Panc1 (cell line): ENCODE measurements at regions not wholly inside any gene's neighbourhood (a gene's known extent, or its start where the extent isn't known, plus 50 kb on each side); places are given as distances from the start of the nearest gene placed in this dataset.

Experiments
- ATAC-seq: fragments of 200-7000 bp; cut with Tn5 transposase; 2 replicates; pipeline ENCODE4 v1.9.1; 2020; ENCODE audit warnings: mild to moderate bottlenecking, moderate library complexity
- BruUV-seq: library from RNA; stranded (reverse); fragments of 400-500 nt; replicated peaks from 2 replicates; lab custom pipeline; 2021; lab: Mats Ljungman, UMichigan
- CTCF ChIA-PET: fragments of 300-600 bp; sonication (Branson Sonifier 250); formaldehyde crosslinking; loops from one replicate; lab custom pipeline; 2022; ENCODE audit warnings: antibody characterized with exemption; lab: Charles Lee
- POLR2A ChIA-PET: fragments of 300-600 bp; sonication (Branson Sonifier 250); formaldehyde crosslinking; loops from one replicate; lab custom pipeline; 2022; ENCODE audit warnings: antibody characterized with exemption; lab: Charles Lee
- DNase-seq: peaks from one replicate; pipeline ENCODE4 v3.0.0-alpha.2; 2010; ENCODE audit warnings: low read depth, low spot score
- H3K27ac ChIP-seq: 2 replicates; pipeline ENCODE4 v1.5.1; 2011; ENCODE audit warnings: mild to moderate bottlenecking, low read length, inconsistent platforms
- H3K27me3 ChIP-seq: fragments of 200-500 bp; sonication (Bioruptor generic); 2 replicates; pipeline ENCODE4 v1.6.0; 2014; ENCODE audit warnings: low read length, inconsistent platforms; ENCODE audit not compliant: control insufficient read depth, insufficient read depth
- H3K36me3 ChIP-seq: fragments of 200-500 bp; sonication (Bioruptor generic); 2 replicates; pipeline ENCODE4 v1.5.1; 2014; ENCODE audit warnings: inconsistent platforms, mild to moderate bottlenecking, low read length, moderate library complexity; ENCODE audit not compliant: control insufficient read depth, insufficient read depth
- H3K4me1 ChIP-seq: 2 replicates; pipeline ENCODE4 v1.5.1; 2011; ENCODE audit warnings: inconsistent platforms, mild to moderate bottlenecking, low read length, moderate library complexity; ENCODE audit not compliant: control insufficient read depth, insufficient read depth
- H3K4me3 ChIP-seq, 2 experiments: 2 replicates each; pipeline ENCODE4 v1.5.1; 2011 to 2012; ENCODE audit warnings: low read depth in 2 of 2, low read length in 2 of 2, mild to moderate bottlenecking in 2 of 2, inconsistent platforms in 1 of 2, moderate library complexity in 1 of 2
- H3K9me3 ChIP-seq: fragments of 200-500 bp; sonication (Bioruptor generic); 2 replicates; pipeline ENCODE4 v1.5.1; 2014; ENCODE audit warnings: low read depth, mild to moderate bottlenecking, inconsistent platforms, low read length, moderate library complexity; ENCODE audit not compliant: control insufficient read depth, insufficient read depth
- CTCF ChIP-seq: fragments of 450-650 bp; IDR thresholded peaks from 2 replicates; pipeline ENCODE4 v1.5.1; 2017; ENCODE audit warnings: mild to moderate bottlenecking
- POLR2AphosphoS5 ChIP-seq: IDR thresholded peaks from 2 replicates; pipeline ENCODE4 v1.6.1; 2012; ENCODE audit warnings: mild to moderate bottlenecking, low read depth, low read length, moderate library complexity
- REST ChIP-seq, 2 experiments: IDR thresholded peaks; 2 replicates each; pipeline ENCODE4 v1.6.1; 2011 to 2012; ENCODE audit warnings: low read depth in 2 of 2, control low read depth in 1 of 2, low read length in 1 of 2, mild to moderate bottlenecking in 1 of 2, moderate library complexity in 1 of 2; ENCODE audit not compliant: insufficient read depth in 1 of 2
- SIN3A ChIP-seq: IDR thresholded peaks from 2 replicates; pipeline ENCODE4 v1.6.1; 2012; ENCODE audit warnings: low read depth, mild to moderate bottlenecking, low read length, moderate library complexity, borderline replicate concordance; ENCODE audit not compliant: insufficient read depth
- TCF7L2 ChIP-seq: IDR thresholded peaks from 2 replicates; pipeline ENCODE4 v1.6.1; 2011; ENCODE audit warnings: mild to moderate bottlenecking, low read depth, low read length, inconsistent platforms
- in situ Hi-C: cut with HindIII; loops from 2 replicates; pipeline ENCODE4 v1.10.0; 2016; ENCODE audit warnings: low sequenced_read_pairs, low pct_unique_long_range_greater_than_20kb
- intact Hi-C: fragments of 100-400 bp; cut with micrococcal nuclease; formaldehyde crosslinking; loops from one replicate; pipeline ENCODE4 v1.10.0; 2022; ENCODE audit not compliant: unreplicated experiment

GRCh38 chr2:114384441-114384840, 58.0 kb upstream of the DPP10 start:
- no TSS peak for BruUV-seq
- in situ Hi-C loops (no loop called here), intact Hi-C loops (no loop called here)
- H3K9me3 ChIP-seq = no peaks in the 10 kb centered on the region
- ATAC-seq (no peak), DNase-seq (no peak)
- ChIA-PET CTCF (no interaction called here), POLR2A (no interaction called here)
- H3K27me3 ChIP-seq = no peaks in the 10 kb centered on the region
- H3K4me3 ChIP-seq = no peak overlapping the region
- no peaks in the 10 kb centered on the region for H3K36me3 ChIP-seq
- no peaks in the 10 kb centered on the region for H3K4me1 ChIP-seq
- TF ChIP-seq TCF7L2 = no peak
- TF ChIP-seq REST (IDR thresholded peaks at IDR 0.05; ENCODE audit: insufficient read depth in 1 of 2, low read depth in 2 of 2, low read length in 1 of 2) = no peak
- TF ChIP-seq CTCF = no peak
- no peak for TF ChIP-seq SIN3A
- TF ChIP-seq POLR2AphosphoS5 = no peak
- no peak overlapping the region for H3K27ac ChIP-seq

GRCh38 chr2:114389021-114389420, 53.4 kb upstream of the DPP10 start:
- Histone ChIP-seq H3K9me3 (no peaks in the 10 kb centered on the region), H3K27ac (no peak overlapping the region), H3K36me3 (no peaks in the 10 kb centered on the region), H3K4me1 (no peaks in the 10 kb centered on the region), H3K27me3 (no peaks in the 10 kb centered on the region), H3K4me3 (no peak overlapping the region)
- intact Hi-C loops = no loop called here
- no peak for TF ChIP-seq POLR2AphosphoS5
- no peak for TF ChIP-seq CTCF
- TF ChIP-seq TCF7L2 = no peak
- TF ChIP-seq SIN3A = no peak
- no peak for TF ChIP-seq REST (IDR thresholded peaks at IDR 0.05; ENCODE audit: insufficient read depth in 1 of 2, low read depth in 2 of 2, low read length in 1 of 2)
- POLR2A ChIA-PET = no interaction called here
- CTCF ChIA-PET = no interaction called here
- BruUV-seq = no TSS peak
- DNase-seq (no peak), ATAC-seq (no peak)
- in situ Hi-C loops = no loop called here
